Globus pallidus (tissue), 1 donor: ENCODE measurements at regions not wholly inside any gene's neighbourhood (a gene's known extent, or its start where the extent isn't known, plus 50 kb on each side); places are given as distances from the start of the nearest gene placed in this dataset.

ENCODE experiments used
- DNase-seq: peaks from one replicate; pipeline ENCODE4 v3.0.0-alpha.2; 2015; ENCODE audit warnings: low spot score

DNA sequence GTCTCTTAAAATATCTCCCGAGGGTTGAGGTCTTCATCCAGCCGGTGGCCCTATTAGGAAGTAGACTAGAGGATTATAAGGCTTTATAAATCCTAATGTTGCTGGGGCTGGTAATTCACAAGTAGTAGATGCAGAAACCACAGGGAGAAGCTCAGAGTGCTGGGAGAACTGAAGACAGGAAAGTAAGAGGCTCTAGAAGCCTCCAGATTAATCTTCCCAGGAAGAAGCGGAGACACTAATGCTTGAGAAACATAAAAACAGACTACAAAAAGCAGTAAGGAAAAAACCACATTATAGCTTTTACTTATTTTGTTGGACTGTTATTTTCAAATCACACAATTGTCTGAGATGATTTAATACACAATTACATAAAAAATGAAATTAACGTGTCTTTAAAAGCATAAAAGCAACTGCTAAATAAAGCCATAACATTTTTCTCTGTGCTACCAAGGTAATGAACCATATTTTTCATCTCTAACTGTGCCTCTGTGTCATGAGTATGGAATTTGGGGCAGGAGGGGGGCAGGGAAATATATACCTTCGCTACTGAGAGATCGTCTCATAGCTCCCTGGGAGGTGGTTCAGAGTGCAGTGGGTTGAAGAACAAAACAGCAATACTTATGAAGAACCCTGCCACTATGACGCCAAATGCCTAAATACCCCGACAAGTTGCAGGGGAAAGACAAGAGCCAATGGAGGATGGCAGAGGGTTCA, 806.2 kb upstream of the WWC1 start:
- no peak for DNase-seq

DNA sequence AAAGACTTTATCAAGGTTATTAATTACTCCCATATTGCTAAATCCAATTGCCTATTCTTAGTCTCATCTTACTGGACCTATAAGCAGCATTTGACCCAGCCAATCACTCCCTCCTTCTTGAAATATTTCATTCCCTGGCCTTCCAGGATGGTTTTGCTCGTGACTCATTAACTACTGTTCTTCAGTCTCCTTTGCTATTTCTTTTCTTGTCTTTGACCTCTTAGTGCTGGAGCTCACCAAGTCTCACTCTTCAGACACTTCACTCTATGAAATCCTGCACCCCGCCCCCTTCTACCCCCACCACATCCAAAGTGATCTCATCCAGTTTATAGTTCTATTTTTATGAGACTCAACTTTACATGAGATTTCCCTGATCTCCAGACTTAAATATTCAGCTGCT, 803.1 kb upstream of the WWC1 start:
- DNase-seq: no peak

DNA sequence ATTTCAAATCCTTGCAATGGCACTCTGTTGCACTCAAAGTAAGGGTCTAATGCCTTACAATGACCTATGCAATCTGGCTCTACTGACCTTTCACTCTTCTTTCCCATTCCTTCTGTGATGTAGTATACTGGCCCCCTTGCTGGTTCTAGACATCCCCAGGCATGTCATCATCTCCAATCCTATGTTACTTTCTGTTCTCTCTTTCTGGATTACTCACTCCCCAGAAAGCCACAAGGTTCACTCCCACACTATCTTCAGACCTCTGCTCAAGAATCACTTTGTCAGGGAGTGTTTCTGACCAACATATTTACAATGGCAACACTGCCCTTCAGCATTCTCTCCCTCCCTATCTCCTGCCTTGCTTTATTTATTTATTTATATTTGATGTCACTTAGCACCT, 802.2 kb upstream of the WWC1 start:
- DNase-seq: no peak

DNA sequence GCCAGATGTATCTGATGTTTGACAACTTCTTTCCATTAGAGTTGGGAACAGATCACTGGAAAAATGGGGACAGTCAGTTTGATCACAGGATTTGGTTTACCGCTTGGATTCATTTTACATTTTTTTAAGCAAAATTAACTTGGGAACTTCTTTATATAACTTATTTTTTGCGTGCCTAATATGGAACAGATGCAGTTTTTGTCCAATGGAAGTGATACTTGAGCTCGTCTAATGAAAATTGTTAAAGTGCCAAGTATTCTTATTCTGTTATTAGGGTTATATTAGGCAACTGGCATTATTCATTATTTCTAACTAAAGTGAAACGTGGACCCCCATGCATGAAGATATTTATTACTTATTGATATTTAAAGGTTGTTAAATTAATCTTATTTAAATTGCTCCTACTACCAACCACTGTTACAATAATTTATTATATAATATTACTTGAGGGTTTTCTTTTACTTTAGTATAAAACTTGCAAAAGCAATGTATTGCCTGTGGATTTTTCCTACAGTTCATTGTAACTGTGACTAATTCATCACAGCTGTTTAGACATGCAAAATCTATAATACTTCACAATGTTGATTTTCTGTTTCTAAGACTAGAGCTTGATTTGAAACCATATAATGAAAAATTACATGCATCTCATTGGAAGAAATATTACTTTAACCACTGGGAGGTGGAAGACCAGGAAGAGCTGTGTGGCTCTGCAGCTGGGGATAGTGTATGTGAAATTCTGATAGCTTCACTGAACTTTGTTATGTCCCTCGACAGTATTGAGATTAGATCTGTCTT, 787.3 kb upstream of the WWC1 start:
- no peak for DNase-seq

DNA sequence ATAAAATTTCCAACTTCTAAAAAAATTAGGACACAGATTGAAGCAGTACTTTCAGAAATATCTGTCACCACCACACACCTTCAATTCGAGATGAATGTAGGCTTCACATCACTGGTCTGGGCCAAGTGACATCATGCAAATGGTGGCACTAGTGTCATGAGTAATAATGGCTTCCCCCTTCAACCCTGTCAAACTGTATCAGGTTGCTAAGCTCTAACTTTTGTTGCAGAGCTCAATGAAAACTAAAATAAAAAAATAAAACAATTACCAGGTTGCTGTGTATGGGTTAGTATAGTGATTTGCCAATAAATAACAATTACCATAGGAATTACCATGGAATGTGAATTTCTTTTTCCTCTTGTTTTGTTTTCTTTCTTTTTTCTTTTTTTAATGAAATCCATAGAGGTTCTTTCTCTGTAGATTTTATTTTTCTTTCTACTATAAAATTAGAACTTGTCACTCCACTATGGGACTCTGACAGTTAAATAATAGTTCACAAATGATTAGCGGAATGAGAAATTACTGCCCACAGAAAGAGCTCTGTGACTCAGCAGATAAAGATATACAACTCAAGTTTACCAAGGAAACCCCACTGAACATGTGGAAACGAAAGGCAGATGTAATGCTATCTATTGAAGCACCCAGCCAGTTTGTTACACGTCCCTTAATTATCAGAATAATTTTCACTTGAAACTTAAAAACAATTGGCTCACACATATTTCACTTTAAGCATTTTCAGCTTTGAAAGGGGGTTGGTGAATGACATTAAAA, 783.8 kb upstream of the WWC1 start:
- DNase-seq: no peak

DNA sequence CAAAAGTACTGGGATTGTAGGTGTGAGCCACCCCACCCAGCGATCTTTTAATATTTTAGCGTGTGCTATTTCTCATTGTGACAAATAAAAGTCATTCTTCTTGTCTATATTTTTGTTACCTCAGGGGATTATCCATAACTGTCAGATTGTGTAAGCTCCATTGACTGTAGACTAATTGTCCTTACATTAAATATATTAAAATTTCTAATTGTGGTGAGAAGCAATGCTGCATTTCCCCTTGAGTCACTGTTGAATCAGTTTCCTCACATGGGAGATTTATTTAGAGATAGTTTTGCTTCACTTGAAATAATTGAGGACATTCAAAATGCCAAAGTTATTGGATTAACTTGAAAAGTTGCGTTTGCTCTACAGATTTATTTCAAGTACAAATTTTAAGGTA, 782.4 kb upstream of the WWC1 start:
- no peak for DNase-seq

DNA sequence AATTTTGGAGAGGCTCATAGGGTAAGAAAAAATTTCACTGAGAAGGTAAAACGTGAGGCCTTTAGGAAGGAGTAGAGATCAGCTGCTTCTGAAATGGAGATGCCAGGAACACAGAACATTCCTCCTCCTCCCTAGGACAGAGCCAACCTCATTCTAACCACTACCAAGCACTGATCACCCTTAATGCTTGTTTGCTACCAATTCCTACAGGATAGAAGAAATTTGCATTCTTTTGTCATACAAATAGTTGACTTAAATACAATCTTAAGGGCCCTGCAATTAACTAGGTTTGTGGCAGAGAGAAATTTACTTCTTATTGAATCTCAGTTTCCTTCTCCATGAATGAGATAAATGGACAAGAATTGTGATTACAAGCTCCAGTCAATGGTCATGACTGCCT, 780.2 kb upstream of the WWC1 start:
- DNase-seq: no peak

DNA sequence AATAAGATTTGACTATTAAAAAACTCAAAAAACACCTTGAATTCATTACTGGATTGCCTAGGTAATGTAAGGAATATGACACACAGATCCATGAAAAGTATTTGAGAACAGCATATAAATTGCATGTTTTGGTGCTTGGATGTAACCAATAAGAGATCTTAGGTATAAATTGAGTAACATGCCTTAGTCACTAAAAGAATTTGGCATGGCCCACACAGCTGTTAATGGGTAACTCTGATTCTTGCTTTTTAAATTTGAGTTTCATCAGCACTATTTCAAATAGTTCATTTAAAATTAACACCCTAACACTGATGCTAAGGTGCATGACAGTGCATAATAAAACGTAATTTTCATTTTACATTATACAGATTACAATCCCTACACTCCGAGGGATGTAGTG, 779.3 kb upstream of the WWC1 start:
- no peak for DNase-seq

DNA sequence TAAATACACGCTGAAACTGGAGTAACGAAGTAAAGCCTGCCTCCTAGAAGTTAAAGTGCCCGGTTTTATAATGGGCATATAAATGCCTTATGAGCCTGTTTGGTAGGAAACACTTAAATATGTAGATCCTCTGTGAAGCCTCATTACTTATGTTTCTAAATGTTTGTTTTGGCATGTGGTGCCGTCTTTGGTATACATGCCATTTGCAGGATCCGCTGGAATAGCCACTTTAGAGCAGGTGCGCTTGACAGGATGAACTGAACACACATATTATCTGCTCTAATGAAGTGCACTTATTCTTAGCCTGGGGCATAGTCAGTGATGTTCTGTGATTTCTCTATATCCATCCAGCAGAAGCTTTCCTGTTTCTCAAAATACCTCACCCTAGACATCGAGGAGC, 778.1 kb upstream of the WWC1 start:
- no peak for DNase-seq

DNA sequence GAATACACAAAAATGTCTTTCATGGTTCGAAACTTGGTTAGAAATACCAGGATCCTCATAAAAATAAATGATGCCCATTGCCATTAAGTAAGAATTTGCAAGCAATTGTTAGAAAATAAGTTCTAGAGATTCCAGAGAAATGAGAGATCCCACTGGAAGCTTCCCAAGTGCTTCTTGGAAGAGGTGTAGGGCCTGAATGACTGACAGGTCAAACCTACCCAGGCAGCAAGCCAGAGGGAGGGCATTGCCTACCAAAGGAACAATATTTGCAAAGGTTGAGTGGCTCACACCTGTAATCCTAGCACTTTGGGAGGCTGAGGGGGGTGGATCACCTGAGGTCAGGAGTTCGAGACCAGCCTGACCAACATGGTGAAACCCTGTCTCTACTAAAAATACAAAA, 777.0 kb upstream of the WWC1 start:
- no peak for DNase-seq

DNA sequence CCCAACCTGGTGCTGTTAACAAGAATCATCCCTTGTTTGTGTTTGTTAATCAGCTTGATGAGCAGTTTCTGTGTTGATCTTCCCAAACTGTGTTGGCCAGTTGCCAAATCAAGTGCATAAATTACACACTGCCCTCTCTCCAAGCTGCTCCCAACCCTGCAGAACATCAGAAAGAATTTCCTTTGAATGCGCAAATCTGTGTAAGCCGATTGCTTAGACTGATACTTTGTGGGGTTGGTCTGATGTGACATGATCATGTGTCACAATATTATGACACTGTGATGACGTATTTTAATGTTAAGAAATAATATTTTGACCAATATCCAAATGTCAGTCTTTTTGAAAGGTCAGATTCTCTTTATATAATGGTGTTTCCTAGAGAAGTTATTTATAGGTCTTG, 766.4 kb upstream of the WWC1 start:
- no peak for DNase-seq

DNA sequence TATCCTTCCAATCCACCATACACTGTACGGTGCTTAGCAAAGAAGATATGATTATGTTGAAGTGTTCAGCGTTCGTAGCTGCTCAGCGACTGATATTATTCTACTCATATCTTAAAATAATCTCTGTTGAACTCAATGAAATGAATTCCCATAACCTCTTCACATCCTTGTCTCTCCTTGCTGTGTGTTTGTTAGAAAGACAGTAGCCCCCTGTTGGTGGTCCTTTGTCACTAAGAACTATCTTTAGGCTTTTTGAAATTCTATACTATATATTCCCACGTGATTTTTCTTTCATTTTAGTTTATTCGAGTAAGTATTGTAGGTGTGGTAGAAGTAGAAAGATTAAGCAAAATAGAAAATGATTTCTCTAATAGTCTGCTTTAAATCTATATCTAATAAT, 762.8 kb upstream of the WWC1 start:
- no peak for DNase-seq

DNA sequence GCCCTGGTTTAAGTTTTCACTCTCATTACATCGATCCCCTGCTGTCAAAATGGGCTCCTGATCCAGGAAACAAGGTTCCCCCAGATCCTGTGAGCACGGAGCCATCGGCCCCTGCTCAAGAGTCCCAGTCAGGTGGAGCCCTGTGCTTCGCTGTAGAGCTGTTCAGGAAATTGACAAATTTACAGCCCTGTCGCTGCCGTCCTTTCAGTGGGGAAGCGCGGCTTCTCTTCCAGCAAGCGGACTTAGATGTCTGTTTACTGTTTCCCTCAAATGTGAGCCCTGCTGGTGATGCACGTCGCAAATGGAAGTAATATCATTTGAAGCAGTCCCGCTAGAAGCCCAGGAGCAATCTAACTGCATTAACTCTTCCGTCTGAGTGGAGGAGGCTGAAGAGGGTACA, 760.9 kb upstream of the WWC1 start:
- no peak for DNase-seq

DNA sequence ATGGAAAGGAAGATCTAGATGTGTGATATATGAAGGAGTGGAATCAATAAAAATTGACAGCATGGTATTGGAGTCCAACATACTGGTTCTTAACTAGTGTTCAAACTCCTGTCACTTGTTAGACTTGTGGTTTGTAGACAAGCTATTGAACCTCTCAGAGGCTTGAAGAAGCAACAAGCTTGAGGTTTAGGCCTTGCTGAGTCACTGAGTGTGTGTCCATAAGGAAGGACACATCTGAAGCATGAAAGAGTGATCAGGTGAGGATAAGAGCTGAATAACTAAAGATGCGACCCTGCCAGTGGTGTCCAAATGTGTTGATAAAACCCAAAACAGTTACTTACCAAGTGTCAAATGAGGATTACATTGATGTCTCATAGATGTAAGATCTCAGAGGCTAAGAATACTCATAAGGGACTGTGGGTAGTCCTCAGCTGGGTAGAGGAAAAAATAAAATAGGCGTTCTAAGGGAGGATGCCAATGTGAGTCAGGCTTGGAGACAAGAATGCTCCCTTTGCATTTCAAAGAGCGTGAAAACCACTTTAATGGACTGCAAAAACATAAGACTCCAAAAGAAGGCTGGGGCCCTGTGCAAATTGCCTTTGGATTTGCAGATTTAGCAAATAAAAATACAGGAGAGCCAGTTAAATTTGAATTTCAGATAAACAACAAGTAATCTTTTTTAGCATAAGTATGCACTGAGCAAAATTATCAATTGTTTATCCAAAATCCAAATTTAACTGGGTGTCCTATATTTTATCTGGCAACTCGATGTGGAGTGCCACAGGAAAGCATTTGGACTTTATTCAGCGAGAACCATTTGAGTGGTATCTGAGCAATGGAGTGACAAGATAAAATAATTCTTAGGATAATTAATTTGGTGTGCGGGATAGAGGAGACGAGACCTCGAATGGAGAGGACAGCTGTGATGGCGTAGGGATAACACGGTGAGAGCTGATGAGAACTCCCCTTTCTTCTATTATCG, 757.3 kb upstream of the WWC1 start:
- DNase-seq: no peak

DNA sequence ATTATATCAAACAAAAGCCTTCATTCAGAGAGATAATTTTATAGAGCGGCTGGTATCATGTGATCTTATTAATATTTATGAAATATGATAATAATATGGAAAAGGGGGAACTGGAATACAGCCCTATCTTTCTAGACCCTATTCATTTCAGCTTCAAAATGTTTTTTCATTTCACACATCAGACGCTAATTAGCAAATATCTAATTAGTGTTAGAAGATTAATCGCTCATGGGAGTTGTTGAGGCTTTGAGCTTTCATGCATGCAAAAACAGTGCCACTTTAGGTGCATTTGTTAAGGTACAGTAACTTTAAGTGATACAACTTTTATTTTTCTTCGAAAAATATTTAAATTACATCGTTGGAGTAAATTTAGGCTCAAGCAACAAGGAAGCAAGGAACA, 751.7 kb upstream of the WWC1 start:
- DNase-seq: no peak

DNA sequence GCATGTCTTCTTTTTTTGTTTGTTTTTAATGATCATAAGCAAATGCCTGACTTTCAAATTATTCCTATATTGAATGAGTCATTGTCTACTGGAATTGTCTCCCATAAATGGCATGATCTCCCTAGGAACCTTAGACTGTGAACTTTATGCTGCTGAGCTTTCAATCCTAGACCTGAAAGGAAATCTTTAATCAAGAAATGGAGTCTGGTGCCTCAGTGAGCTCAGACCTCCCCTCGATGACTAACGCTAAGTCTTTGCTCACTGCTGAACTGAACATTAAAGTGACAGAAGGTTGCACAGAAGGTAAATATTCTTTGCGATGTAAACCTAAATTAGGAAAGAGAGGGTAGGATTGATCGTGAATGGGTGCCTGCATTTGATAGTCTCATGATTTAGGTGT, 745.2 kb upstream of the WWC1 start:
- no peak for DNase-seq

DNA sequence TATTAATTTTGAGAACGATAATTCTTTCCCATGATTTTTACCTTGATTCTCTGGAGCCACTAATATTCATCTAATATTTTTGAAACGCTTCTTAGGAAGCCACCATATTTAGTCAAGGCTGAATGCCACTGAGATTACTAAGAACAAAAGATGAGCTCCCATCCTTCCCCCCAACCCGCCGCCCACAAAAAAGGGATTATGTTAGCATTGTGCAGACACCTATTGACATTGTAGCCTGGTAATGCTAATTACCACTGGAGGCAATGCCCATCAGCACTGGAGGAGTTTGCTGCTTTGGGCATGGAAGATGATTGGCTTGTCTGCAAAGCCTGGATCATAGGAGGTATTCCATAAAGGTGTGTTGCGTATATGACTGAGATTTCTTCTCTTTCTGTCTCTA, 739.1 kb upstream of the WWC1 start:
- DNase-seq: no peak

DNA sequence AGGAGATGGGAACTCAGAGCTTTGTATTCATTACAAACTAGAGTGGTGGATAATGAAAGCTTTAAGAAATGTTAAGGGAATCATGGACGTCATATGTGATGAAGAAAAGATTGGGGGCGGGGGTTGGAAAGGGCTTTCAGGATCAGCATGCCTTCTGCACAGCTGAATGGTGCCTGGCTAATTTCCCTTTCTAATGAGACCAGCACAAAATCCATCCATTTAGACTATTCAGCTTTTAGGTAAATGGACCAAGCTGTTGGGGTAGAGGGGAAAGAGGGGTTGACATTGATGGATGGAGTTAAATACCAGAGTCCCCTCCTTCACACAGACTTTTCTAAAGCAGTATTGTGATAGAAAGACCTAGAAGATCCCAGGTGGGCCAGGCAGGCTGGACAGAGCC, 737.9 kb upstream of the WWC1 start:
- no peak for DNase-seq

DNA sequence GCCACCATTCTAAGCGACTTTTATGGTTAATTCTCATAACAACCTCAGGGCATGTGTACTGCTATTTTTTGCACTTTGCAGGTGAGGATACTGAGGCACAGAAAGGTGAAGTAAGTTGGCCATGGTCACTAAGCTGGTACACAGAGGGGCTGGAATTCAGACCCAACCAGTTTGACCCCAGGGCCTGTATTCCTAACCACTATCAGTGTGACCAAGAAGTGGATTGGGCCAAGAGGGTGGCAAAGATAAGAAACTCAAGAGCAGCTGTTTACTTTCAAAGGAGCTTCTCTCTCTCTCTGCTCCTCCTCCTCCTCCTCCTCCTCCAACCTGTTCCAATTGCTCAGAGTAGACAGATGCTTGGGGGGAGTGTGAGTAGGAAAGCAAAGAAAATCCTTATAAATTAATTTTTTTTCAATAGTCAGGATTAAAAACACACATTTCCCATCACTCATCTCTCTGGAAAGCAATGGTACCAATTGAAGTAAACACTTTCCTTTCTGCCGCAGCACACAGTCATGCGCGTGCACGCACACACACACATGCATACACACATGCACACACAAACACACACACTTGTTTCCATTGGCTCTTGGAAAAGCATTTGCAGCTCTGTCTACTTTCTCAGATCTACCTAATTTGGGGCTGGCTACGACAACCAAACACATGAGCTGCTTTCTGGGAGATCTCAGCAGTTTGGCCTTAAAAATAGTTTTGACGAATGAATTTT, 736.7 kb upstream of the WWC1 start:
- no peak for DNase-seq

DNA sequence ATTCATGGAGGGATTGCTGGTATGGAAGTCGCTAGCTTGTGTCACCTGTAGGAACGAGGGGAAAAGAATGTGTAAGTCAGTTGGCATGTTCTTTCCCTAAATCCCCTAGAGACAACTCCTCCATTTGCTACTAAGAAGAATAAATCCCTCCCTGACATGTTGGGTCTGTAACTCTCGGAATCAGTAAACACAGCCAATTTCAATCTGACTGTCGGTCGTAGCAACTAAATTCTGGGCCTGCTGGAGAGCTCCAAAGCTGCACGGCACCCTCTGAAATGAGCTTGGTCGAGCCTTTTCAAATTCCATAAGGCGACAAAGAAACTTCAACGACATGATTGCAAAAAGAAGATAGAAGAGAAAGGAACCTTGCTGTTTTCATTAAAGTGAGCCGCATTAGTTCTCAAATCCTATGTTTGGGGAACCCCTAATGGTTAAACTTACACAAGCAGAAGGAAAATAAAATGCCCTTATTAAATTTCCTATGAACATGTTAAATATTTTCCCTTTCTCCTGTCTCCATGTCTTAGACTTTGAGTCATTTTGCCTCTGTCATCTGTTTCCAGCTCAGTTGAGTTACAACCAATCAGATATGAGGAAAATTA, 735.8 kb upstream of the WWC1 start:
- no peak for DNase-seq

DNA sequence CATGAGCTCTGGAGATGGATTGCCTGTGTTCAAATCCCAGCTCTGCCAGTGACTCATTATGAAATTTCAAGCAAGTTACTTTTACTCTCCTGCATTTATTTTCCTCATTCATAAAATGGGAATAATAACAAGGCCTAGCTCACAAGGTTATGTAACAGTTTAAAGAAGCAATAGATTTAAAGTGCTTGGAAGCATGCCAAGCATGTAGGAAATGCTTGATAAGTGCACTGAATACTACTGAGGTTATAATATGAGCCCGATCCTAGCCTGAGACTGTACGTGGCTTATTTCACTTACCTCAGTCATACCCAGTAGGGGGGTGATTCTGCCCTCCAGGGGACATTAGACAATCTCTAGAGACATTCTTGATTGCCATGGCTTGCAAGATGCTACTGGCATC, 734.1 kb upstream of the WWC1 start:
- DNase-seq: no peak
